H9 (cell line): ENCODE measurements at regions not wholly inside any gene's neighbourhood (a gene's known extent, or its start where the extent isn't known, plus 50 kb on each side); places are given as distances from the start of the nearest gene placed in this dataset.
"Not testable (repeated sequence)": the region's sequence is repeated elsewhere in the genome, so short reads cannot be mapped to it uniquely, and the experiment has no call there.

Experiments
- DNase-seq: peaks from one replicate; pipeline ENCODE4 v3.0.0-alpha.2; 2017
- H2AFZ ChIP-seq: one replicate; pipeline ENCODE4 v1.6.1; 2013; ENCODE audit warnings: mild to moderate bottlenecking, low read length, control low read depth, moderate library complexity
- H2AK5ac ChIP-seq: 2 replicates; pipeline ENCODE4 v1.6.1; 2013; ENCODE audit warnings: low read length, control low read depth, mixed read lengths; ENCODE audit not compliant: insufficient read length
- H2BK120ac ChIP-seq: one replicate; pipeline ENCODE4 v1.6.1; 2013; ENCODE audit warnings: low read depth, mild to moderate bottlenecking, low read length, control low read depth, inconsistent platforms; ENCODE audit not compliant: poor library complexity, severe bottlenecking
- H2BK12ac ChIP-seq: 2 replicates; pipeline ENCODE4 v1.6.1; 2013; ENCODE audit warnings: low read length, control low read depth, mixed read lengths, low read depth; ENCODE audit not compliant: insufficient read length
- H2BK15ac ChIP-seq: 2 replicates; pipeline ENCODE4 v1.6.1; 2013; ENCODE audit warnings: low read depth, low read length, control low read depth
- H2BK20ac ChIP-seq: one replicate; pipeline ENCODE4 v1.6.1; 2013; ENCODE audit warnings: low read depth, mild to moderate bottlenecking, low read length, control low read depth, inconsistent platforms; ENCODE audit not compliant: poor library complexity, severe bottlenecking
- H2BK5ac ChIP-seq: 2 replicates; pipeline ENCODE4 v1.6.1; 2013; ENCODE audit warnings: low read length, control low read depth, mixed read lengths; ENCODE audit not compliant: insufficient read length
- H3K14ac ChIP-seq: 2 replicates; pipeline ENCODE4 v1.6.1; 2013; ENCODE audit warnings: low read length, control low read depth; ENCODE audit not compliant: insufficient read depth
- H3K18ac ChIP-seq: 2 replicates; pipeline ENCODE4 v1.6.1; 2013; ENCODE audit warnings: low read depth, mild to moderate bottlenecking, mixed read lengths, low read length, control low read depth; ENCODE audit not compliant: insufficient read length
- H3K23ac ChIP-seq: 2 replicates; pipeline ENCODE4 v1.6.1; 2013; ENCODE audit warnings: low read length, control low read depth, mixed read lengths, low read depth; ENCODE audit not compliant: insufficient read length
- H3K23me2 ChIP-seq: 2 replicates; pipeline ENCODE4 v1.6.1; 2013; ENCODE audit warnings: low read depth, mild to moderate bottlenecking, mixed read lengths, low read length, control low read depth; ENCODE audit not compliant: insufficient read length, poor library complexity, severe bottlenecking
- H3K27ac ChIP-seq: 2 replicates; pipeline ENCODE4 v1.5.1; 2013; ENCODE audit warnings: low read length, control low read depth, mixed read lengths, low read depth; ENCODE audit not compliant: insufficient read length
- H3K27me3 ChIP-seq: 2 replicates; pipeline ENCODE4 v1.6.1; 2013; ENCODE audit warnings: low read length, control low read depth, inconsistent platforms; ENCODE audit not compliant: insufficient read depth
- H3K4ac ChIP-seq: 2 replicates; pipeline ENCODE4 v1.6.1; 2013; ENCODE audit warnings: low read depth, mild to moderate bottlenecking, control low read depth, inconsistent platforms, low read length, moderate library complexity
- H3K4me1 ChIP-seq: 2 replicates; pipeline ENCODE4 v1.6.1; 2013; ENCODE audit warnings: low read length, control low read depth, inconsistent platforms; ENCODE audit not compliant: insufficient read depth
- H3K4me2 ChIP-seq: 2 replicates; pipeline ENCODE4 v1.6.1; 2013; ENCODE audit warnings: low read length, control low read depth, mixed read lengths; ENCODE audit not compliant: insufficient read length, insufficient read depth
- H3K56ac ChIP-seq: 2 replicates; pipeline ENCODE4 v1.6.1; 2013; ENCODE audit warnings: low read depth, mild to moderate bottlenecking, mixed read lengths, low read length, control low read depth; ENCODE audit not compliant: insufficient read length
- H3K79me1 ChIP-seq: 2 replicates; pipeline ENCODE4 v1.6.1; 2013; ENCODE audit warnings: low read depth, mild to moderate bottlenecking, moderate library complexity, low read length, control low read depth, inconsistent platforms; ENCODE audit not compliant: insufficient read depth, poor library complexity, severe bottlenecking
- H3K79me2 ChIP-seq: 2 replicates; pipeline ENCODE4 v1.6.1; 2013; ENCODE audit warnings: low read length, control low read depth, inconsistent platforms; ENCODE audit not compliant: insufficient read depth
- H3K9ac ChIP-seq: 2 replicates; pipeline ENCODE4 v1.6.1; 2013; ENCODE audit warnings: low read length, control low read depth, mixed read lengths; ENCODE audit not compliant: insufficient read length; ENCODE audit errors: extremely low read depth
- H3K9me3 ChIP-seq: one replicate; pipeline ENCODE4 v1.6.1; 2013; ENCODE audit warnings: low read depth, low read length, inconsistent platforms; ENCODE audit not compliant: control insufficient read depth
- H3T11ph ChIP-seq: one replicate; pipeline ENCODE4 v1.6.1; 2013; ENCODE audit warnings: mild to moderate bottlenecking, low read length, control low read depth, inconsistent platforms
- H4K20me1 ChIP-seq: one replicate; pipeline ENCODE4 v1.6.1; 2013; ENCODE audit not compliant: control insufficient read depth, insufficient read length, insufficient read depth
- H4K5ac ChIP-seq: 2 replicates; pipeline ENCODE4 v1.6.1; 2013; ENCODE audit warnings: low read depth, mild to moderate bottlenecking, mixed read lengths, low read length, control low read depth; ENCODE audit not compliant: insufficient read length
- H4K8ac ChIP-seq: replicated peaks from 2 replicates; pipeline ENCODE4 v1.6.1; 2013; ENCODE audit warnings: low read length, control low read depth, mixed read lengths, low read depth; ENCODE audit not compliant: insufficient read length
- H4K91ac ChIP-seq: 2 replicates; pipeline ENCODE4 v1.6.1; 2013; ENCODE audit warnings: low read depth, mild to moderate bottlenecking, moderate library complexity, mixed read lengths, low read length, control low read depth; ENCODE audit not compliant: insufficient read length
- H3K27ac Mint-ChIP-seq, 3 experiments: 2 replicates in 2 of 3; 3 replicates in 1 of 3; pipeline ENCODE4 v1.8.0; 2020 to 2021; ENCODE audit warnings: mixed read lengths in 3 of 3, mild to moderate bottlenecking in 1 of 3, moderate library complexity in 1 of 3
- H3K27me3 Mint-ChIP-seq: 2 replicates; pipeline ENCODE4 v1.8.0; 2021; ENCODE audit warnings: low read depth, mild to moderate bottlenecking, moderate library complexity, mixed read lengths
- H3K36me3 Mint-ChIP-seq, 3 experiments: 2 replicates in 2 of 3; 3 replicates in 1 of 3; pipeline ENCODE4 v1.8.0; 2020 to 2021; ENCODE audit warnings: low read depth in 3 of 3, mixed read lengths in 3 of 3; ENCODE audit not compliant: insufficient read depth in 1 of 3
- H3K4me1 Mint-ChIP-seq, 2 experiments: 2 replicates each; pipeline ENCODE4 v1.8.0; 2020; ENCODE audit warnings: mixed read lengths in 2 of 2
- H3K4me3 Mint-ChIP-seq, 2 experiments: 2 replicates in 1 of 2; 3 replicates in 1 of 2; pipeline ENCODE4 v1.8.0; 2020 to 2021; ENCODE audit warnings: mild to moderate bottlenecking in 2 of 2, mixed read lengths in 2 of 2, moderate library complexity in 1 of 2
- H3K9me3 Mint-ChIP-seq, 2 experiments: 2 replicates in 1 of 2; 3 replicates in 1 of 2; pipeline ENCODE4 v1.8.0; 2020; ENCODE audit warnings: mild to moderate bottlenecking in 2 of 2, mixed read lengths in 2 of 2, moderate library complexity in 1 of 2
- CTCF ChIP-seq: fragments of 200-600 bp; sonication (generic); conservative IDR thresholded peaks from 3 replicates; pipeline ENCODE4 v1.8.0; 2021; ENCODE audit warnings: antibody characterized with exemption, mild to moderate bottlenecking
- whole genome bisulfite sequencing: extraction: QIAGEN DNeasy Blood & Tissue Kit; methylation state at CpG from one replicate; pipeline ENCODE4 v1.1.7; 2013; ENCODE audit warnings: missing lambda C conversion rate, low lambda C conversion rate, mixed read lengths; ENCODE audit not compliant: insufficient read length; ENCODE audit errors: extremely low coverage; 5-methylcytosine and 5-hydroxymethylcytosine counted together

- H2BK15ac ChIP-seq = no peak overlapping the region
- H3K27ac Mint-ChIP-seq = no peak overlapping the region
- H3K27ac ChIP-seq = no peak overlapping the region
- H3K4me2 ChIP-seq = no peak overlapping the region
- H3K36me3 Mint-ChIP-seq = no peaks in the 10 kb centered on the region
- H3K79me1 ChIP-seq = no peaks in the 10 kb centered on the region
- H3K23me2 ChIP-seq = no peaks in the 10 kb centered on the region
- no peak overlapping the region for H4K8ac ChIP-seq
- no peak overlapping the region for H3T11ph ChIP-seq
- H3K23ac ChIP-seq = no peak overlapping the region
- no peak overlapping the region for H3K4me3 Mint-ChIP-seq
- no peaks in the 10 kb centered on the region; a peak in 2 of 5 replicates for H3K9me3 Mint-ChIP-seq
- H3K9me3 ChIP-seq = no peaks in the 10 kb centered on the region
- no peaks in the 10 kb centered on the region for H3K27me3 Mint-ChIP-seq
- no peak overlapping the region for H3K18ac ChIP-seq
- H2BK20ac ChIP-seq = no peak overlapping the region
- H3K14ac ChIP-seq = no peak overlapping the region
- no peaks in the 10 kb centered on the region for H3K79me2 ChIP-seq
- no peaks in the 10 kb centered on the region for H3K27me3 ChIP-seq
- no peak overlapping the region for H2BK5ac ChIP-seq
- no peak overlapping the region for H2AK5ac ChIP-seq
- WGBS = no CpG with 5 or more reads among the region's 3 CpGs
- H2AFZ ChIP-seq = no peak overlapping the region
- no peak overlapping the region for H2BK12ac ChIP-seq
- H3K9ac ChIP-seq = no peak overlapping the region
- DNase-seq = no peak
- H2BK120ac ChIP-seq = no peak overlapping the region
- H4K20me1 ChIP-seq = no peaks in the 10 kb centered on the region
- H3K56ac ChIP-seq = no peak overlapping the region
- H4K91ac ChIP-seq = no peak overlapping the region
- H4K5ac ChIP-seq = no peak overlapping the region
- H3K4me1 Mint-ChIP-seq = peaks cover 8 to 12% of the 10 kb centered on the region in 2 experiments
- no peak overlapping the region for H3K4ac ChIP-seq
- no peak for TF ChIP-seq CTCF
- H3K4me1 ChIP-seq = peaks cover 2% of the 10 kb centered on the region; the same call in 1 of the 2 replicates
Measured at GRCh38 chr7:25742316-25742715, 409.7 kb upstream of the NFE2L3 start.

- not testable (repeated sequence) for H3K56ac ChIP-seq, H3K4ac ChIP-seq, H3K9me3 Mint-ChIP-seq, H2BK120ac ChIP-seq, H2BK5ac ChIP-seq, H3K27me3 ChIP-seq, H3K27ac ChIP-seq, H2BK15ac ChIP-seq, H3K79me1 ChIP-seq, H3K79me2 ChIP-seq, H3K4me1 ChIP-seq, H2BK12ac ChIP-seq, H2BK20ac ChIP-seq, H3K23ac ChIP-seq, H3K36me3 Mint-ChIP-seq, H3K27ac Mint-ChIP-seq, H2AK5ac ChIP-seq, H3K27me3 Mint-ChIP-seq, H3K9ac ChIP-seq, H3K4me3 Mint-ChIP-seq, H3K14ac ChIP-seq, H3K23me2 ChIP-seq, H4K91ac ChIP-seq, H3K4me2 ChIP-seq, H2AFZ ChIP-seq, H3T11ph ChIP-seq, DNase-seq, H4K20me1 ChIP-seq, H4K5ac ChIP-seq, H3K9me3 ChIP-seq, H4K8ac ChIP-seq
- peak overlapping the region; percentile 58 for H3K18ac ChIP-seq
- no CpG with 5 or more reads among the region's 37 CpGs for WGBS
- H3K4me1 Mint-ChIP-seq = peaks cover 8 to 12% of the 10 kb centered on the region in 2 experiments
Measured at GRCh38 chr7:25743670-25744451, 408.1 kb upstream of the NFE2L3 start.
